SK-N-MC (cell line): ENCODE measurements at regions not wholly inside any gene's neighbourhood (a gene's known extent, or its start where the extent isn't known, plus 50 kb on each side); places are given as distances from the start of the nearest gene placed in this dataset.

Experiments
- EZH2 ChIP-seq: fragments of 200-600 bp; sonication (generic); IDR thresholded peaks from one replicate; pipeline ENCODE4 v1.6.1; 2017; ENCODE audit warnings: antibody characterized with exemption
- FOXP2 ChIP-seq: optimal IDR thresholded peaks from 2 replicates; pipeline ENCODE3; 2011; ENCODE audit warnings: mild to moderate bottlenecking, moderate library complexity; ENCODE audit not compliant: insufficient read depth; ENCODE audit errors: extremely low read length, control extremely low read depth
- POLR2AphosphoS5 ChIP-seq: IDR thresholded peaks from 2 replicates; pipeline ENCODE4 v1.6.1; 2012; ENCODE audit warnings: mild to moderate bottlenecking, low read depth, low read length, borderline replicate concordance

DNA sequence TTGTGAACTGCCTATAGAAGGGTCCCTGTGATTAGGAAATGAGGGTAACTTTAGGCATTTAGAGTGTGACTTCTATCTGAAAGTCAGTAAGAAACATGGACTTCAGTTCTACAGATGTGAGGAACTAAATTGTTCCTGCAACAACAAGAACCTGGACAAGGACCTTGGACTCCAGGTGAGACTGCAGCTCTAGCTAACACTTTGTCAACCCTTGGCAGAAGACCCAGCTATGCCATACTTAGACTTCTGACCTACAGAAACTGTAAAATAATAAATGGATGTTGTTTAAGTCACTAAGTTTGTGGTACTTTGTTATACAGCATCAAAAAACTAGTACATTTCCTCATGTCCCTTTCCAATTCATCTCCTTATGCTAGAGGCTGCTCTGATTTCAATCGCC lies 580.8 kb downstream of the IQCM start:
- TF ChIP-seq POLR2AphosphoS5, result no peak
- no peak for TF ChIP-seq EZH2
- no peak for TF ChIP-seq FOXP2
